Mesothelial cell of epicardium (in vitro differentiated cells): ENCODE measurements at regions not wholly inside any gene's neighbourhood (a gene's known extent, or its start where the extent isn't known, plus 50 kb on each side); places are given as distances from the start of the nearest gene placed in this dataset.

Experiments used
- DNase-seq, 2 experiments: peaks; one replicate each; pipeline ENCODE4 v3.0.0; 2021; ENCODE audit warnings: low spot score in 2 of 2; ENCODE audit not compliant: unreplicated experiment in 2 of 2
- H3K27ac Mint-ChIP-seq: 2 replicates; pipeline ENCODE4 v1.8.0; 2021; ENCODE audit warnings: mixed read lengths
- H3K27me3 Mint-ChIP-seq: 2 replicates; pipeline ENCODE4 v1.8.0; 2021; ENCODE audit warnings: low read depth, mixed read lengths
- H3K36me3 Mint-ChIP-seq: 2 replicates; pipeline ENCODE4 v1.8.0; 2021; ENCODE audit warnings: mixed read lengths
- H3K4me1 Mint-ChIP-seq: 2 replicates; pipeline ENCODE4 v1.8.0; 2021; ENCODE audit warnings: mixed read lengths
- H3K4me3 Mint-ChIP-seq: 2 replicates; pipeline ENCODE4 v1.8.0; 2021; ENCODE audit warnings: mild to moderate bottlenecking, moderate library complexity, mixed read lengths
- H3K9me3 Mint-ChIP-seq: 2 replicates; pipeline ENCODE4 v1.8.0; 2021; ENCODE audit warnings: mixed read lengths
- TF ChIP-seq, protein P1 (sequence below): fragments of 200-600 bp; sonication (generic); IDR thresholded peaks from one replicate; pipeline ENCODE4 v1.5.0; 2021; ENCODE audit warnings: antibody characterized with exemption; ENCODE audit not compliant: unreplicated experiment

DNA sequence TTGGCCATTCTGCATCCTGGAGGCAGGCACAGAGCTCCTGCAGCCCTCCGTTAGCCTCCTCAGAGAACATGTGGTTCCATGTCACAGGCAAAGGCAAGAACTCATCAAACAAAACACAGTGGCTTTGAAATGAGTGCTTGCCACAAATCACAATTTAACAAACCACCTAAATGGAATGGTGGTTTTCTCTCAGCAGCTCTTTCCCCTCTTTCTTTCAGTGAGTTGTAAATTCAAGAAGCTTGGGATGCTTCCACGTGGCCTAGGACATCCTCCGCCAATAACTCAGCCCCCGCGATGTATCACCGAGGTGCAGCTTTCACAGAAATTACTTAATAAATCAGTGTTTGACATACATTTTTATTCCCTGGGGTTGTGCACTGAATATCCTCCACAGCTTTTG, 65.4 kb upstream of the RFC3 start:
- DNase-seq = no peak
- no peaks in the 10 kb centered on the region for H3K36me3 Mint-ChIP-seq
- peaks cover 6% of the 10 kb centered on the region for H3K4me1 Mint-ChIP-seq
- TF ChIP-seq, protein P1, sequence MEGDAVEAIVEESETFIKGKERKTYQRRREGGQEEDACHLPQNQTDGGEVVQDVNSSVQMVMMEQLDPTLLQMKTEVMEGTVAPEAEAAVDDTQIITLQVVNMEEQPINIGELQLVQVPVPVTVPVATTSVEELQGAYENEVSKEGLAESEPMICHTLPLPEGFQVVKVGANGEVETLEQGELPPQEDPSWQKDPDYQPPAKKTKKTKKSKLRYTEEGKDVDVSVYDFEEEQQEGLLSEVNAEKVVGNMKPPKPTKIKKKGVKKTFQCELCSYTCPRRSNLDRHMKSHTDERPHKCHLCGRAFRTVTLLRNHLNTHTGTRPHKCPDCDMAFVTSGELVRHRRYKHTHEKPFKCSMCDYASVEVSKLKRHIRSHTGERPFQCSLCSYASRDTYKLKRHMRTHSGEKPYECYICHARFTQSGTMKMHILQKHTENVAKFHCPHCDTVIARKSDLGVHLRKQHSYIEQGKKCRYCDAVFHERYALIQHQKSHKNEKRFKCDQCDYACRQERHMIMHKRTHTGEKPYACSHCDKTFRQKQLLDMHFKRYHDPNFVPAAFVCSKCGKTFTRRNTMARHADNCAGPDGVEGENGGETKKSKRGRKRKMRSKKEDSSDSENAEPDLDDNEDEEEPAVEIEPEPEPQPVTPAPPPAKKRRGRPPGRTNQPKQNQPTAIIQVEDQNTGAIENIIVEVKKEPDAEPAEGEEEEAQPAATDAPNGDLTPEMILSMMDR = no peak
- no peak overlapping the region for H3K27ac Mint-ChIP-seq
- no peaks in the 10 kb centered on the region for H3K27me3 Mint-ChIP-seq
- H3K9me3 Mint-ChIP-seq = no peaks in the 10 kb centered on the region
- H3K4me3 Mint-ChIP-seq = no peak overlapping the region

GRCh38 chr13:33756929-33757328, 61.0 kb upstream of the RFC3 start:
- Mint-ChIP-seq H3K27ac (no peak overlapping the region), H3K9me3 (no peaks in the 10 kb centered on the region), H3K27me3 (no peaks in the 10 kb centered on the region), H3K4me3 (no peak overlapping the region), H3K36me3 (no peaks in the 10 kb centered on the region), H3K4me1 (peaks cover 6% of the 10 kb centered on the region)
- no peak for DNase-seq
- TF ChIP-seq, protein P1 = no peak

DNA sequence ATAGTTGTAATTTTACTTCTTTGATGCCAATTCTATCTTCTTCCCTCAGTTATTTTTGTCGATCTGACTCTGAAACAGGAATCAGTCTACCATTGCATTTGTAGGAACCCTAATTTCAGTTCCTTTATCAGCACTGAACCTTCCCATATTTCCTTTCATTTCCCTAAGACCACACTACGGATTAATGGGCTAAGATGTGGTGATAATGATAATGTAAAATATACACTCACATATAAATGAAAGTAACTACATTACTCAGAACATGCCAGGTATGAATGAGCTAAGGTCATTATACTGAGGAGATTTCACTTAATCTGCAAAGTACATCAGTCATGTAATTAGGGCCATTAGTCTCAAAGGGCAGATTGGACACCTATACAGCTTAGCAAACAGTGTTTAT, 60.2 kb upstream of the RFC3 start:
- no peak for DNase-seq
- H3K4me3 Mint-ChIP-seq = no peak overlapping the region
- no peaks in the 10 kb centered on the region for H3K27me3 Mint-ChIP-seq
- no peaks in the 10 kb centered on the region for H3K9me3 Mint-ChIP-seq
- H3K36me3 Mint-ChIP-seq = no peaks in the 10 kb centered on the region
- H3K27ac Mint-ChIP-seq = no peak overlapping the region
- H3K4me1 Mint-ChIP-seq = peaks cover 6% of the 10 kb centered on the region
- TF ChIP-seq, protein P1 = no peak

DNA sequence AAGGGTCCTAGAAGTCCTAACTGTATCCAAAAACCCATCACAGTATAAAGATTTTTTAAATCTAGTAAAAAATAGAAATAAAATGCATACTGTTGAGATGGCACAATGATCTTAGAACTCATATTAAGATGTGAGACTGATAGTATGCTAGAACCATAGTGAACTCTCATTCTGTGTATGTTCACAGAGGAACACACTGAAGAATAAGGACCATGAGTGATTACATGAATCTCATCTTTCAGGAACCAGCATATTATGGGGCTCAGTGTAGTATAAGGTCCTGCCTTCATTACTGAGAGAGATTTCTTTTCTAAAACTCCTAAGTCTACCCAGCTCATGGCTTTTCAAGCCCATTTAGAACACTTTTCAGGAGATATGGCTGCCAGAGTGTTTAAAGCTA, 59.8 kb upstream of the RFC3 start:
- Mint-ChIP-seq H3K36me3 (no peaks in the 10 kb centered on the region), H3K9me3 (no peaks in the 10 kb centered on the region), H3K4me1 (peaks cover 6% of the 10 kb centered on the region), H3K27ac (no peak overlapping the region), H3K4me3 (no peak overlapping the region), H3K27me3 (no peaks in the 10 kb centered on the region)
- TF ChIP-seq, protein P1 = no peak
- DNase-seq = no peak

DNA sequence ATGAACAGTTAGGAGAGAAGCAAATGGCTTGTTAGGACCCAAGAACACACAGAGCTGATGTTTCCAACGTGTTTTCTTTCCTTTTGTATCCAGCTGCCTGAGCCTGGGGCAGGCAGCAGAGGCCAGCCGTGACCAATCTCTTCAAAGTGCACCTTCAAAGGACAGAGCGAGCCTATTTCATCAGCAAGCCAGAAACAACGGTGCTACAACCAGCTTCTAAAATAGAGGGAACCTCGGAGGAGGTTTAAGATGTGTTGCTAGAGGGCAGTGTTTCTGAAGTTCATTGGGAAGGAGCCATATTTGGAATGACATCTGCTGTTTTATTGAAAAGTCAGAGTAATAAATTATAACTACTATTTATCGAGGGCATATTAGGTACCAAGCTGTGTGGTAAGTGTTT, 56.2 kb upstream of the RFC3 start:
- TF ChIP-seq, protein P1 = no peak
- Mint-ChIP-seq H3K27ac (no peak overlapping the region), H3K4me1 (no peaks in the 10 kb centered on the region), H3K36me3 (no peaks in the 10 kb centered on the region), H3K9me3 (no peaks in the 10 kb centered on the region), H3K4me3 (no peak overlapping the region), H3K27me3 (no peaks in the 10 kb centered on the region)
- no peak for DNase-seq

DNA sequence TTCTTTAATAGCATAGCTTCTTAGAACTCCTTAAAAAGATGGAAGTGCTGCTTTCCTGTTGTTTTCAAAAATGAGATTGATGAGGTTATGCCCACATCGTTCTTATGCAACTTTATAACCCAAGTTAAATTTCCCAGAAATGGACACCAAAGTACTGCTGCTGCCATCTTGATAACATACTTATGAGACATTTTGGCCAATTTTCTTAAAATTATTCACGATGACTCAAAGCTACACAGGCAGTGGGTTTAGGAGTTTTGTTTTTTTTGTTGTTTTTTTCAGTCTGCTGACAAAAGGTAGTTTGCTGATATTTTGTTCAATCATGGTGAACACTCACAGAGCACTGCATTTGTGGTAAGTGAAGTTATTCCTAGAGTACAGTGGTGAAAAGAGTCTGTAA, 54.9 kb upstream of the RFC3 start:
- TF ChIP-seq, protein P1 = no peak
- peaks cover 7% of the 10 kb centered on the region for H3K9me3 Mint-ChIP-seq
- H3K27me3 Mint-ChIP-seq = no peaks in the 10 kb centered on the region
- no peaks in the 10 kb centered on the region for H3K36me3 Mint-ChIP-seq
- no peak for DNase-seq
- no peak overlapping the region for H3K4me3 Mint-ChIP-seq
- no peaks in the 10 kb centered on the region for H3K4me1 Mint-ChIP-seq
- H3K27ac Mint-ChIP-seq = no peak overlapping the region
